GM12878 (cell line): ENCODE measurements at regions not wholly inside any gene's neighbourhood (a gene's known extent, or its start where the extent isn't known, plus 50 kb on each side); places are given as distances from the start of the nearest gene placed in this dataset.
A peak's percentile ranks its signal among the peaks of the same experiment; 100 is the strongest.

Source experiments
- CBFB ChIP-seq: IDR thresholded peaks from 2 replicates; pipeline ENCODE4 v1.6.1; 2016; ENCODE audit warnings: antibody characterized with exemption, low read depth
- EP300 ChIP-seq, 2 experiments: fragments of 150-350 bp in 1 of 2; IDR thresholded peaks; 2 replicates each; pipeline ENCODE4 v1.6.1; 2011 to 2012; ENCODE audit warnings: low read depth in 2 of 2, low read length in 2 of 2, borderline replicate concordance in 1 of 2, improper control_type of control experiment in 1 of 2, inconsistent platforms in 1 of 2; ENCODE audit not compliant: control insufficient read depth in 1 of 2
- MTA2 ChIP-seq: fragments of 450-650 bp; IDR thresholded peaks from 2 replicates; pipeline ENCODE4 v1.6.1; 2016; ENCODE audit warnings: low read depth, mild to moderate bottlenecking, moderate library complexity
- NFYB ChIP-seq: IDR thresholded peaks from 2 replicates; pipeline ENCODE4 v1.6.1; 2011; ENCODE audit warnings: low read depth, mild to moderate bottlenecking, low read length, improper control_type of control experiment, moderate library complexity; ENCODE audit not compliant: insufficient read depth
- PAX5 ChIP-seq: IDR thresholded peaks from 2 replicates; pipeline ENCODE4 v1.6.1; 2011; ENCODE audit warnings: low read depth, low read length, borderline replicate concordance
- RAD51 ChIP-seq: fragments of 450-650 bp; IDR thresholded peaks from 2 replicates; pipeline ENCODE4 v1.6.1; 2016; ENCODE audit warnings: moderate library complexity, mild to moderate bottlenecking, inconsistent platforms
- RCOR1 ChIP-seq: conservative IDR thresholded peaks from 2 replicates; pipeline ENCODE4 v1.6.1; 2012; ENCODE audit warnings: low read depth, low read length, improper control_type of control experiment
- RFX5 ChIP-seq: IDR thresholded peaks from 2 replicates; pipeline ENCODE4 v1.6.1; 2011; ENCODE audit warnings: low read depth, low read length, improper control_type of control experiment
- SPI1 ChIP-seq: IDR thresholded peaks from 2 replicates; pipeline ENCODE4 v1.6.1; 2011; ENCODE audit warnings: low read depth, mild to moderate bottlenecking, low read length, moderate library complexity, borderline replicate concordance; ENCODE audit not compliant: insufficient read depth
- SRF ChIP-seq, 2 experiments: IDR thresholded peaks; 2 replicates each; pipeline ENCODE4 v1.6.1; 2011; ENCODE audit warnings: low read depth in 2 of 2, low read length in 2 of 2, mild to moderate bottlenecking in 1 of 2, moderate library complexity in 1 of 2
- TF ChIP-seq, protein P1 (sequence below): IDR thresholded peaks from 2 replicates; pipeline ENCODE4 v1.6.1; 2012; ENCODE audit warnings: improper control_type of control experiment, low read depth, low read length; ENCODE audit not compliant: insufficient replicate concordance
- TF ChIP-seq, protein P2 (sequence below): fragments of 450-650 bp; IDR thresholded peaks from 2 replicates; pipeline ENCODE4 v1.6.1; 2016; ENCODE audit warnings: mild to moderate bottlenecking
- TF ChIP-seq, protein P3 (sequence below): fragments of 450-650 bp; IDR thresholded peaks from 2 replicates; pipeline ENCODE4 v1.6.1; 2017; ENCODE audit warnings: mild to moderate bottlenecking, moderate library complexity
- TF ChIP-seq, protein P4 (sequence below): IDR thresholded peaks from 2 replicates; pipeline ENCODE4 v1.6.1; 2011; ENCODE audit warnings: low read depth, low read length, improper control_type of control experiment, borderline replicate concordance
- TF ChIP-seq, protein P5 (sequence below): fragments of 450-650 bp; IDR thresholded peaks from 2 replicates; pipeline ENCODE4 v1.6.1; 2017; ENCODE audit warnings: borderline replicate concordance

DNA sequence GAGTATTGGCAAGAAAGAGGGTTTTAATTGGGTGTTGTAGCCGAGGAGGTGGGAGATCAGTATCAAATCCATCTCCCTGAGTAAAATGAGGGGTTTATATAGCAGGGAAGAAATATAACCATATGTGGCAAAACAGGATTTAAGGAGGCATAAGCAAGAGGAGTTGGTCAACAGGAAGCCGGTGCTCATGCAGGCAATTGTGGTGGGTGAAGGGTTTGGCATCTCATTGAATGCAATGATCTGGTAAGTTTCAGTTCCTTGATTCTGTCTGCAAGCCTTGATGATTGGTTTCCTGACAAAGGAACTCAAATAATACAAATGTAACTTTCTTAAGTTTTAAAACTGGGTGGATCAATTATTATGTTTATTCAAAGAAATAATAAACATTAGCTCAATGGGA lies 564.4 kb upstream of the LINC00305 start (continued):
- TF ChIP-seq, protein P1, sequence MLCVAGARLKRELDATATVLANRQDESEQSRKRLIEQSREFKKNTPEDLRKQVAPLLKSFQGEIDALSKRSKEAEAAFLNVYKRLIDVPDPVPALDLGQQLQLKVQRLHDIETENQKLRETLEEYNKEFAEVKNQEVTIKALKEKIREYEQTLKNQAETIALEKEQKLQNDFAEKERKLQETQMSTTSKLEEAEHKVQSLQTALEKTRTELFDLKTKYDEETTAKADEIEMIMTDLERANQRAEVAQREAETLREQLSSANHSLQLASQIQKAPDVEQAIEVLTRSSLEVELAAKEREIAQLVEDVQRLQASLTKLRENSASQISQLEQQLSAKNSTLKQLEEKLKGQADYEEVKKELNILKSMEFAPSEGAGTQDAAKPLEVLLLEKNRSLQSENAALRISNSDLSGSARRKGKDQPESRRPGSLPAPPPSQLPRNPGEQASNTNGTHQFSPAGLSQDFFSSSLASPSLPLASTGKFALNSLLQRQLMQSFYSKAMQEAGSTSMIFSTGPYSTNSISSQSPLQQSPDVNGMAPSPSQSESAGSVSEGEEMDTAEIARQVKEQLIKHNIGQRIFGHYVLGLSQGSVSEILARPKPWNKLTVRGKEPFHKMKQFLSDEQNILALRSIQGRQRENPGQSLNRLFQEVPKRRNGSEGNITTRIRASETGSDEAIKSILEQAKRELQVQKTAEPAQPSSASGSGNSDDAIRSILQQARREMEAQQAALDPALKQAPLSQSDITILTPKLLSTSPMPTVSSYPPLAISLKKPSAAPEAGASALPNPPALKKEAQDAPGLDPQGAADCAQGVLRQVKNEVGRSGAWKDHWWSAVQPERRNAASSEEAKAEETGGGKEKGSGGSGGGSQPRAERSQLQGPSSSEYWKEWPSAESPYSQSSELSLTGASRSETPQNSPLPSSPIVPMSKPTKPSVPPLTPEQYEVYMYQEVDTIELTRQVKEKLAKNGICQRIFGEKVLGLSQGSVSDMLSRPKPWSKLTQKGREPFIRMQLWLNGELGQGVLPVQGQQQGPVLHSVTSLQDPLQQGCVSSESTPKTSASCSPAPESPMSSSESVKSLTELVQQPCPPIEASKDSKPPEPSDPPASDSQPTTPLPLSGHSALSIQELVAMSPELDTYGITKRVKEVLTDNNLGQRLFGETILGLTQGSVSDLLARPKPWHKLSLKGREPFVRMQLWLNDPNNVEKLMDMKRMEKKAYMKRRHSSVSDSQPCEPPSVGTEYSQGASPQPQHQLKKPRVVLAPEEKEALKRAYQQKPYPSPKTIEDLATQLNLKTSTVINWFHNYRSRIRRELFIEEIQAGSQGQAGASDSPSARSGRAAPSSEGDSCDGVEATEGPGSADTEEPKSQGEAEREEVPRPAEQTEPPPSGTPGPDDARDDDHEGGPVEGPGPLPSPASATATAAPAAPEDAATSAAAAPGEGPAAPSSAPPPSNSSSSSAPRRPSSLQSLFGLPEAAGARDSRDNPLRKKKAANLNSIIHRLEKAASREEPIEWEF = no peak
- TF ChIP-seq RCOR1 = no peak
- TF ChIP-seq MTA2 = peak; percentile 38; the same call in 1 of the 2 replicates
- TF ChIP-seq PAX5 = peak; percentile 51; the same call in 1 of the 2 replicates
- 0 out of 4 replicates have a peak, but pooled peaks of 1 of the 2 experiments have one; percentile 12 for TF ChIP-seq EP300 (IDR thresholded peaks at IDR 0.05; ENCODE audit: borderline replicate concordance in 1 of 2, control insufficient read depth in 1 of 2, low read depth in 2 of 2, low read length in 2 of 2)
- TF ChIP-seq NFYB = 0 out of 2 replicates have a peak, but pooled peaks have one; percentile 26
- TF ChIP-seq, protein P2, sequence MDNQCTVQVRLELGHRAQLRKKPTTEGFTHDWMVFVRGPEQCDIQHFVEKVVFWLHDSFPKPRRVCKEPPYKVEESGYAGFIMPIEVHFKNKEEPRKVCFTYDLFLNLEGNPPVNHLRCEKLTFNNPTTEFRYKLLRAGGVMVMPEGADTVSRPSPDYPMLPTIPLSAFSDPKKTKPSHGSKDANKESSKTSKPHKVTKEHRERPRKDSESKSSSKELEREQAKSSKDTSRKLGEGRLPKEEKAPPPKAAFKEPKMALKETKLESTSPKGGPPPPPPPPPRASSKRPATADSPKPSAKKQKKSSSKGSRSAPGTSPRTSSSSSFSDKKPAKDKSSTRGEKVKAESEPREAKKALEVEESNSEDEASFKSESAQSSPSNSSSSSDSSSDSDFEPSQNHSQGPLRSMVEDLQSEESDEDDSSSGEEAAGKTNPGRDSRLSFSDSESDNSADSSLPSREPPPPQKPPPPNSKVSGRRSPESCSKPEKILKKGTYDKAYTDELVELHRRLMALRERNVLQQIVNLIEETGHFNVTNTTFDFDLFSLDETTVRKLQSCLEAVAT = no peak
- TF ChIP-seq, protein P3, sequence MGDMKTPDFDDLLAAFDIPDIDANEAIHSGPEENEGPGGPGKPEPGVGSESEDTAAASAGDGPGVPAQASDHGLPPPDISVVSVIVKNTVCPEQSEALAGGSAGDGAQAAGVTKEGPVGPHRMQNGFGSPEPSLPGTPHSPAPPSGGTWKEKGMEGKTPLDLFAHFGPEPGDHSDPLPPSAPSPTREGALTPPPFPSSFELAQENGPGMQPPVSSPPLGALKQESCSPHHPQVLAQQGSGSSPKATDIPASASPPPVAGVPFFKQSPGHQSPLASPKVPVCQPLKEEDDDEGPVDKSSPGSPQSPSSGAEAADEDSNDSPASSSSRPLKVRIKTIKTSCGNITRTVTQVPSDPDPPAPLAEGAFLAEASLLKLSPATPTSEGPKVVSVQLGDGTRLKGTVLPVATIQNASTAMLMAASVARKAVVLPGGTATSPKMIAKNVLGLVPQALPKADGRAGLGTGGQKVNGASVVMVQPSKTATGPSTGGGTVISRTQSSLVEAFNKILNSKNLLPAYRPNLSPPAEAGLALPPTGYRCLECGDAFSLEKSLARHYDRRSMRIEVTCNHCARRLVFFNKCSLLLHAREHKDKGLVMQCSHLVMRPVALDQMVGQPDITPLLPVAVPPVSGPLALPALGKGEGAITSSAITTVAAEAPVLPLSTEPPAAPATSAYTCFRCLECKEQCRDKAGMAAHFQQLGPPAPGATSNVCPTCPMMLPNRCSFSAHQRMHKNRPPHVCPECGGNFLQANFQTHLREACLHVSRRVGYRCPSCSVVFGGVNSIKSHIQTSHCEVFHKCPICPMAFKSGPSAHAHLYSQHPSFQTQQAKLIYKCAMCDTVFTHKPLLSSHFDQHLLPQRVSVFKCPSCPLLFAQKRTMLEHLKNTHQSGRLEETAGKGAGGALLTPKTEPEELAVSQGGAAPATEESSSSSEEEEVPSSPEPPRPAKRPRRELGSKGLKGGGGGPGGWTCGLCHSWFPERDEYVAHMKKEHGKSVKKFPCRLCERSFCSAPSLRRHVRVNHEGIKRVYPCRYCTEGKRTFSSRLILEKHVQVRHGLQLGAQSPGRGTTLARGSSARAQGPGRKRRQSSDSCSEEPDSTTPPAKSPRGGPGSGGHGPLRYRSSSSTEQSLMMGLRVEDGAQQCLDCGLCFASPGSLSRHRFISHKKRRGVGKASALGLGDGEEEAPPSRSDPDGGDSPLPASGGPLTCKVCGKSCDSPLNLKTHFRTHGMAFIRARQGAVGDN = no peak
- no peak for TF ChIP-seq RFX5
- TF ChIP-seq RAD51 = 0 out of 2 replicates have a peak, but pooled peaks have one; percentile 16
- TF ChIP-seq, protein P4, sequence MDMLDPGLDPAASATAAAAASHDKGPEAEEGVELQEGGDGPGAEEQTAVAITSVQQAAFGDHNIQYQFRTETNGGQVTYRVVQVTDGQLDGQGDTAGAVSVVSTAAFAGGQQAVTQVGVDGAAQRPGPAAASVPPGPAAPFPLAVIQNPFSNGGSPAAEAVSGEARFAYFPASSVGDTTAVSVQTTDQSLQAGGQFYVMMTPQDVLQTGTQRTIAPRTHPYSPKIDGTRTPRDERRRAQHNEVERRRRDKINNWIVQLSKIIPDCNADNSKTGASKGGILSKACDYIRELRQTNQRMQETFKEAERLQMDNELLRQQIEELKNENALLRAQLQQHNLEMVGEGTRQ = no peak
- TF ChIP-seq SPI1 = peak; percentile 89
- TF ChIP-seq SRF (IDR thresholded peaks at IDR 0.05; ENCODE audit: low read depth in 2 of 2, low read length in 2 of 2) = no peak
- TF ChIP-seq CBFB = no peak
- TF ChIP-seq, protein P5, sequence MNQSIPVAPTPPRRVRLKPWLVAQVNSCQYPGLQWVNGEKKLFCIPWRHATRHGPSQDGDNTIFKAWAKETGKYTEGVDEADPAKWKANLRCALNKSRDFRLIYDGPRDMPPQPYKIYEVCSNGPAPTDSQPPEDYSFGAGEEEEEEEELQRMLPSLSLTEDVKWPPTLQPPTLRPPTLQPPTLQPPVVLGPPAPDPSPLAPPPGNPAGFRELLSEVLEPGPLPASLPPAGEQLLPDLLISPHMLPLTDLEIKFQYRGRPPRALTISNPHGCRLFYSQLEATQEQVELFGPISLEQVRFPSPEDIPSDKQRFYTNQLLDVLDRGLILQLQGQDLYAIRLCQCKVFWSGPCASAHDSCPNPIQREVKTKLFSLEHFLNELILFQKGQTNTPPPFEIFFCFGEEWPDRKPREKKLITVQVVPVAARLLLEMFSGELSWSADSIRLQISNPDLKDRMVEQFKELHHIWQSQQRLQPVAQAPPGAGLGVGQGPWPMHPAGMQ = no peak
